ENCODE measurements at regions not wholly inside any gene's neighbourhood (a gene's known extent, or its start where the extent isn't known, plus 50 kb on each side); places are given as distances from the start of the nearest gene placed in this dataset.

GRCh38 chr2:33848486-33848885 is 249.4 kb upstream of the FAM98A start:
- POLR2A ChIA-PET (ENCODE audit: unreplicated experiment), result no interaction called here
- H3K9ac ChIP-seq (ENCODE audit: low read length), result no peak overlapping the region
- no peak for ATAC-seq

DNA sequence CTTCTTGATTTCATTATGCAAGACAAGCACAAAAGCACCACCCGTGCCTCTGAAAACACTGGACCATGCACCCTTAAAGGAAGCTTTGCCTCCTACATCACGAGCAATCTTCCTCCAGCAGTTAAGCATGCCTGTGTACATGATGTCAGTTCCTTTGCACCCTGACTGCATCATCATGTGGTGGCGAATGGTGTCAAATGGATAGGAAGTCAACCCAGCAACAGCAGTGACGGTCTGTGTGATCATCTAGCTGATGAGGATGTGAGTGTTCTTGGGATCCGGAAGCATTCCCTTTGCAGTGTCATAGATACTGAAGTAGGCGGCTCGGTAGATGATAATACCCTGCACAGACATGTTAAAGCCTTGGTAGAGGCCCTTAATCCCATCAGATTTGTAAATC is 240.7 kb upstream of the FAM98A start:
- no peaks in the 10 kb centered on the region for H3K79me2 ChIP-seq (ENCODE audit: low read length)
- H3K9me3 ChIP-seq (ENCODE audit: low read length), result no peaks in the 10 kb centered on the region
- DNase-seq, result no peak
- H3K4me2 ChIP-seq (ENCODE audit: low read length), result no peak overlapping the region
- H3K9ac ChIP-seq (ENCODE audit: low read length), result no peak overlapping the region
- no peaks in the 10 kb centered on the region for H4K20me1 ChIP-seq (ENCODE audit: low read length)
- H3K9me2 ChIP-seq (replicated peaks; ENCODE audit: low read length), result no peaks in the 10 kb centered on the region
- TF ChIP-seq EZH2phosphoT487 (IDR thresholded peaks at IDR 0.05; ENCODE audit: borderline replicate concordance, low read length) (no peak), EZH2 (IDR thresholded peaks at IDR 0.05; ENCODE audit: low read length, unreplicated experiment) (no peak), CTCF (conservative IDR thresholded peaks at IDR 0.05; ENCODE audit: low read depth, low read length) (no peak)
- ATAC-seq, result no peak
- CTCF ChIA-PET, result no interaction called here
- H2AFZ ChIP-seq (ENCODE audit: low read length), result no peak overlapping the region
- POLR2A ChIA-PET (ENCODE audit: unreplicated experiment), result no interaction called here
- H3K36me3 ChIP-seq (ENCODE audit: low read depth, low read length), result no peaks in the 10 kb centered on the region
- H3K4me1 ChIP-seq (ENCODE audit: insufficient read depth, low read length), result no peaks in the 10 kb centered on the region
- peaks cover 39% of the 10 kb centered on the region for H3K27me3 ChIP-seq (ENCODE audit: low read length)
- H3K4me3 ChIP-seq (ENCODE audit: low read length), result no peak overlapping the region
- no TSS peak for BruUV-seq (replicated peaks)
- H3K27ac ChIP-seq (ENCODE audit: low read length), result no peak overlapping the region
- H3F3A ChIP-seq (ENCODE audit: low read length, unreplicated experiment), result no peaks in the 10 kb centered on the region
- intact Hi-C loops (cut with micrococcal nuclease), result no loop called here

More at GRCh38 chr2:33848486-33848885, 249.4 kb upstream of the FAM98A start:
- no peak overlapping the region for H3K4me2 ChIP-seq (ENCODE audit: low read length)
- no peaks in the 10 kb centered on the region for H3K36me3 ChIP-seq (ENCODE audit: low read depth, low read length)
- CTCF ChIA-PET, result no interaction called here
- intact Hi-C loops (cut with micrococcal nuclease), result no loop called here
- DNase-seq, result peak; percentile 44
- H4K20me1 ChIP-seq (ENCODE audit: low read length), result no peaks in the 10 kb centered on the region
- no peaks in the 10 kb centered on the region for H3K79me2 ChIP-seq (ENCODE audit: low read length)
- H3F3A ChIP-seq (ENCODE audit: low read length, unreplicated experiment), result no peaks in the 10 kb centered on the region
- no TSS peak for BruUV-seq (replicated peaks)
- no peaks in the 10 kb centered on the region; the same call in 1 of the 2 replicates for H3K4me1 ChIP-seq (ENCODE audit: insufficient read depth, low read length)
- H3K4me3 ChIP-seq (ENCODE audit: low read length), result no peak overlapping the region
- no peaks in the 10 kb centered on the region for H3K9me2 ChIP-seq (replicated peaks; ENCODE audit: low read length)
- H2AFZ ChIP-seq (ENCODE audit: low read length), result no peak overlapping the region
- H3K27ac ChIP-seq (ENCODE audit: low read length), result no peak overlapping the region
- peaks cover 5% of the 10 kb centered on the region; the same call in 1 of the 2 replicates for H3K9me3 ChIP-seq (ENCODE audit: low read length)
- H3K27me3 ChIP-seq (ENCODE audit: low read length), result no peaks in the 10 kb centered on the region
- TF ChIP-seq EZH2phosphoT487 (IDR thresholded peaks at IDR 0.05; ENCODE audit: borderline replicate concordance, low read length), result no peak
- TF ChIP-seq EZH2 (IDR thresholded peaks at IDR 0.05; ENCODE audit: low read length, unreplicated experiment), result no peak
- no peak for TF ChIP-seq CTCF (conservative IDR thresholded peaks at IDR 0.05; ENCODE audit: low read depth, low read length)

DNA sequence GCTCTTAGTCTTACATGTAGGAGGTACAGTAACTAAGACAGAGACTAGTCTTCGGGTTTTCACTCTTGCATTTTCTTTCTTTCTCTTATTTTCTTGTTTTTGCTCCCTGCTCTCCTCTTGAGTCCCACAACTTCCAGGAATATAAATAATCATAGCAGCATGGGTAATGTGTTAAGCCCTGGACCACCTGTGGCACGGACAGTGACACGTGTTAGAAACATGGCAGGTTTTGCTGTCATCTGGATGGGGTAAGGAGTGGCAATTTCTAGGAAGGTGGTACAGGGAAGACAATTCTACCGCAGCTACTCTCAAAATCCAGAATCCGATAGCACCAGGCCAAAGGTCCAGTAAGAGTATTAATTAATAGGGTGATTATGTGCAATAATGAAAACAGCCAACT is 237.5 kb upstream of the FAM98A start:
- Histone ChIP-seq H3K36me3 (ENCODE audit: low read depth, low read length) (no peaks in the 10 kb centered on the region), H3K79me2 (ENCODE audit: low read length) (no peaks in the 10 kb centered on the region), H3K9me3 (ENCODE audit: low read length) (no peaks in the 10 kb centered on the region), H2AFZ (ENCODE audit: low read length) (no peak overlapping the region), H4K20me1 (ENCODE audit: low read length) (no peaks in the 10 kb centered on the region), H3F3A (ENCODE audit: low read length, unreplicated experiment) (no peaks in the 10 kb centered on the region), H3K9ac (ENCODE audit: low read length) (no peak overlapping the region), H3K9me2 (replicated peaks; ENCODE audit: low read length) (no peaks in the 10 kb centered on the region), H3K4me2 (ENCODE audit: low read length) (no peak overlapping the region), H3K27me3 (ENCODE audit: low read length) (peaks cover 39% of the 10 kb centered on the region), H3K4me3 (ENCODE audit: low read length) (no peak overlapping the region), H3K4me1 (ENCODE audit: insufficient read depth, low read length) (no peaks in the 10 kb centered on the region), H3K27ac (ENCODE audit: low read length) (no peak overlapping the region)
- no peak for TF ChIP-seq EZH2phosphoT487 (IDR thresholded peaks at IDR 0.05; ENCODE audit: borderline replicate concordance, low read length)
- TF ChIP-seq CTCF (conservative IDR thresholded peaks at IDR 0.05; ENCODE audit: low read depth, low read length), result no peak
- no peak for TF ChIP-seq EZH2 (IDR thresholded peaks at IDR 0.05; ENCODE audit: low read length, unreplicated experiment)
- POLR2A ChIA-PET (ENCODE audit: unreplicated experiment), result no interaction called here
- intact Hi-C loops (cut with micrococcal nuclease), result no loop called here
- no TSS peak for BruUV-seq (replicated peaks)
- ATAC-seq, result no peak
- no peak for DNase-seq
- CTCF ChIA-PET, result no interaction called here
